Cardiac muscle cell (in vitro differentiated cells and primary cell): ENCODE measurements at regions not wholly inside any gene's neighbourhood (a gene's known extent, or its start where the extent isn't known, plus 50 kb on each side); places are given as distances from the start of the nearest gene placed in this dataset.

Experiments used
- DNase-seq, 2 donors: peaks; one replicate each; pipeline versions ENCODE4 v3.0.0 to v3.0.0-alpha.2; 2010 to 2017; ENCODE audit warnings: low read depth in 1 of 2, low spot score in 1 of 2
- H3K27ac ChIP-seq: fragments of 200-600 bp; sonication (generic); 2 replicates; pipeline ENCODE4 v1.5.1; 2016
- H3K27me3 ChIP-seq: fragments of 200-600 bp; sonication (generic); 2 replicates; pipeline ENCODE4 v1.6.0; 2016; ENCODE audit warnings: control low read depth
- H3K36me3 ChIP-seq: fragments of 200-600 bp; sonication (generic); 2 replicates; pipeline ENCODE4 v1.5.1; 2016; ENCODE audit warnings: control low read depth
- H3K4me1 ChIP-seq: fragments of 200-600 bp; sonication (generic); 2 replicates; pipeline ENCODE4 v1.8.1; 2017; ENCODE audit warnings: low read depth, mild to moderate bottlenecking, mixed run types
- H3K4me3 ChIP-seq: fragments of 200-600 bp; sonication (generic); 2 replicates; pipeline ENCODE4 v1.5.1; 2016; ENCODE audit warnings: mild to moderate bottlenecking
- H3K9me3 ChIP-seq: fragments of 200-600 bp; sonication (generic); 2 replicates; pipeline ENCODE4 v1.5.1; 2017; ENCODE audit warnings: low read depth, mild to moderate bottlenecking, control low read depth
- CTCF ChIP-seq: IDR thresholded peaks from 2 replicates; pipeline ENCODE4 v1.5.1; 2012; ENCODE audit warnings: low read depth, mild to moderate bottlenecking, low read length

- H3K9me3 ChIP-seq: no peaks in the 10 kb centered on the region
- H3K4me1 ChIP-seq: no peaks in the 10 kb centered on the region
- H3K27me3 ChIP-seq: no peaks in the 10 kb centered on the region
- no peak for DNase-seq
- H3K27ac ChIP-seq: no peak overlapping the region
- no peaks in the 10 kb centered on the region for H3K36me3 ChIP-seq
- TF ChIP-seq CTCF: no peak
- no peak overlapping the region for H3K4me3 ChIP-seq
Measured at GRCh38 chr6:48289841-48290240, 178.8 kb upstream of the PTCHD4 start.

- no peaks in the 10 kb centered on the region for H3K36me3 ChIP-seq
- H3K27me3 ChIP-seq: no peaks in the 10 kb centered on the region
- H3K4me3 ChIP-seq: no peak overlapping the region
- no peak for TF ChIP-seq CTCF
- no peaks in the 10 kb centered on the region for H3K4me1 ChIP-seq
- DNase-seq: no peak
- no peaks in the 10 kb centered on the region for H3K9me3 ChIP-seq
- no peak overlapping the region for H3K27ac ChIP-seq
Measured at GRCh38 chr6:48281217-48281616, 170.2 kb upstream of the PTCHD4 start.

GRCh38 chr6:48280035-48280620 is 169.1 kb upstream of the PTCHD4 start:
- H3K27ac ChIP-seq: no peak overlapping the region
- TF ChIP-seq CTCF: no peak
- no peaks in the 10 kb centered on the region for H3K9me3 ChIP-seq
- H3K27me3 ChIP-seq: no peaks in the 10 kb centered on the region
- H3K36me3 ChIP-seq: no peaks in the 10 kb centered on the region
- H3K4me1 ChIP-seq: no peaks in the 10 kb centered on the region
- no peak overlapping the region for H3K4me3 ChIP-seq
- DNase-seq: no peak

- H3K36me3 ChIP-seq: no peaks in the 10 kb centered on the region
- no peak overlapping the region for H3K27ac ChIP-seq
- no peak for DNase-seq
- no peaks in the 10 kb centered on the region for H3K27me3 ChIP-seq
- no peaks in the 10 kb centered on the region for H3K9me3 ChIP-seq
- no peak for TF ChIP-seq CTCF
- no peak overlapping the region for H3K4me3 ChIP-seq
- H3K4me1 ChIP-seq: no peaks in the 10 kb centered on the region
Measured at GRCh38 chr6:48278261-48278660, 167.3 kb upstream of the PTCHD4 start.

- H3K36me3 ChIP-seq: no peaks in the 10 kb centered on the region
- no peak for TF ChIP-seq CTCF
- DNase-seq: no peak
- no peak overlapping the region for H3K27ac ChIP-seq
- H3K4me3 ChIP-seq: no peak overlapping the region
- H3K9me3 ChIP-seq: no peaks in the 10 kb centered on the region
- H3K4me1 ChIP-seq: no peaks in the 10 kb centered on the region
- H3K27me3 ChIP-seq: no peaks in the 10 kb centered on the region
Measured at GRCh38 chr6:48272518-48272917, 161.5 kb upstream of the PTCHD4 start.

GRCh38 chr6:48255094-48255493 is 144.1 kb upstream of the PTCHD4 start:
- Histone ChIP-seq H3K4me3 (no peak overlapping the region), H3K9me3 (no peaks in the 10 kb centered on the region), H3K27me3 (no peaks in the 10 kb centered on the region), H3K36me3 (no peaks in the 10 kb centered on the region), H3K4me1 (no peaks in the 10 kb centered on the region), H3K27ac (no peak overlapping the region)
- TF ChIP-seq CTCF: no peak
- no peak for DNase-seq
